ENCODE measurements at regions not wholly inside any gene's neighbourhood (a gene's known extent, or its start where the extent isn't known, plus 50 kb on each side); places are given as distances from the start of the nearest gene placed in this dataset.

DNA sequence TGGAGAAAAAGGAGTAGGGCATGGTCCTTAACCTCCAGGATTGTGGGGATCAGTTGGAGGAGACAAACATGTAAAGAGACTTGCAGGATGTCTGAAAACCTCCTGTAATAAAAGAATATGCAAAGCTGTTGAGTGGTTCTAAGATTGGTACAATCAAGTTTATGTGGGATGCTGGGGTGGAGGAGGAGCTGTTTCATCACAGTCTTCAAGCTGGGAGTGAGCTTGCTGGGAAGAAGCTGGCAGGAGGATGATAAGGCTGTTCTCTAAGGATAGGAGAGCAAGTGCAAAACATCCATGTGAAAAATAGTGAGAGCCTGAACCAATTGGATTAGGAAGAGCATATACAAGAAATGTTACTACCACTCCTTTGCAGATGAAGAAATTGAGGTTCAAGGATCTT, 161.9 kb upstream of the CRIM1 start:
- TF ChIP-seq CTBP2 (IDR thresholded peaks at IDR 0.05; ENCODE audit: borderline replicate concordance, insufficient read depth, insufficient read length, low read length): no peak
- TF ChIP-seq, protein P1, sequence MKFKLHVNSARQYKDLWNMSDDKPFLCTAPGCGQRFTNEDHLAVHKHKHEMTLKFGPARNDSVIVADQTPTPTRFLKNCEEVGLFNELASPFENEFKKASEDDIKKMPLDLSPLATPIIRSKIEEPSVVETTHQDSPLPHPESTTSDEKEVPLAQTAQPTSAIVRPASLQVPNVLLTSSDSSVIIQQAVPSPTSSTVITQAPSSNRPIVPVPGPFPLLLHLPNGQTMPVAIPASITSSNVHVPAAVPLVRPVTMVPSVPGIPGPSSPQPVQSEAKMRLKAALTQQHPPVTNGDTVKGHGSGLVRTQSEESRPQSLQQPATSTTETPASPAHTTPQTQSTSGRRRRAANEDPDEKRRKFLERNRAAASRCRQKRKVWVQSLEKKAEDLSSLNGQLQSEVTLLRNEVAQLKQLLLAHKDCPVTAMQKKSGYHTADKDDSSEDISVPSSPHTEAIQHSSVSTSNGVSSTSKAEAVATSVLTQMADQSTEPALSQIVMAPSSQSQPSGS (IDR thresholded peaks at IDR 0.05; ENCODE audit: low read length): no peak
- TF ChIP-seq, protein P2, sequence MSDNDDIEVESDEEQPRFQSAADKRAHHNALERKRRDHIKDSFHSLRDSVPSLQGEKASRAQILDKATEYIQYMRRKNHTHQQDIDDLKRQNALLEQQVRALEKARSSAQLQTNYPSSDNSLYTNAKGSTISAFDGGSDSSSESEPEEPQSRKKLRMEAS (IDR thresholded peaks at IDR 0.05): no peak
- no peak for TF ChIP-seq CBX8 (IDR thresholded peaks at IDR 0.05; ENCODE audit: borderline replicate concordance, low read depth, low read length)
- TF ChIP-seq JUN (IDR thresholded peaks at IDR 0.05; ENCODE audit: low read depth, low read length): no peak
- TF ChIP-seq, protein P3, sequence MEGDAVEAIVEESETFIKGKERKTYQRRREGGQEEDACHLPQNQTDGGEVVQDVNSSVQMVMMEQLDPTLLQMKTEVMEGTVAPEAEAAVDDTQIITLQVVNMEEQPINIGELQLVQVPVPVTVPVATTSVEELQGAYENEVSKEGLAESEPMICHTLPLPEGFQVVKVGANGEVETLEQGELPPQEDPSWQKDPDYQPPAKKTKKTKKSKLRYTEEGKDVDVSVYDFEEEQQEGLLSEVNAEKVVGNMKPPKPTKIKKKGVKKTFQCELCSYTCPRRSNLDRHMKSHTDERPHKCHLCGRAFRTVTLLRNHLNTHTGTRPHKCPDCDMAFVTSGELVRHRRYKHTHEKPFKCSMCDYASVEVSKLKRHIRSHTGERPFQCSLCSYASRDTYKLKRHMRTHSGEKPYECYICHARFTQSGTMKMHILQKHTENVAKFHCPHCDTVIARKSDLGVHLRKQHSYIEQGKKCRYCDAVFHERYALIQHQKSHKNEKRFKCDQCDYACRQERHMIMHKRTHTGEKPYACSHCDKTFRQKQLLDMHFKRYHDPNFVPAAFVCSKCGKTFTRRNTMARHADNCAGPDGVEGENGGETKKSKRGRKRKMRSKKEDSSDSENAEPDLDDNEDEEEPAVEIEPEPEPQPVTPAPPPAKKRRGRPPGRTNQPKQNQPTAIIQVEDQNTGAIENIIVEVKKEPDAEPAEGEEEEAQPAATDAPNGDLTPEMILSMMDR (IDR thresholded peaks at IDR 0.05; ENCODE audit: control extremely low read depth in 1 of 3, insufficient read depth in 1 of 3, low read depth in 1 of 3, low read length in 3 of 3): no peak

Data from H1 (cell line).